ENCODE measurements at regions not wholly inside any gene's neighbourhood (a gene's known extent, or its start where the extent isn't known, plus 50 kb on each side); places are given as distances from the start of the nearest gene placed in this dataset.

GRCh38 chr1:62991152-62991551 is 207.2 kb downstream of the ATG4C start:
- H3K27ac ChIP-seq (replicated peaks) = no peak overlapping the region
- DNase-seq (ENCODE audit: low read depth in 1 of 2, low spot score in 1 of 2) = no peak
- no peaks in the 10 kb centered on the region for H3K27me3 ChIP-seq (ENCODE audit: insufficient read depth, poor library complexity, severe bottlenecking)
- TF ChIP-seq REST (IDR thresholded peaks at IDR 0.05; ENCODE audit: insufficient replicate concordance, low read depth) (no peak), GABPA (IDR thresholded peaks at IDR 0.05; ENCODE audit: low read depth) (no peak), CTCF (IDR thresholded peaks at IDR 0.05; ENCODE audit: insufficient read depth, low read length) (no peak), POLR2AphosphoS5 (IDR thresholded peaks at IDR 0.05; ENCODE audit: low read depth) (no peak), SPI1 (IDR thresholded peaks at IDR 0.05; ENCODE audit: borderline replicate concordance, low read depth) (no peak)
- no peak overlapping the region for H3K4me3 ChIP-seq (replicated peaks; ENCODE audit: insufficient read depth, low read length)

GRCh38 chr1:62993844-62994243 is 209.9 kb downstream of the ATG4C start:
- Histone ChIP-seq H3K4me3 (replicated peaks; ENCODE audit: insufficient read depth, low read length) (no peak overlapping the region), H3K27ac (replicated peaks) (no peak overlapping the region), H3K27me3 (ENCODE audit: insufficient read depth, poor library complexity, severe bottlenecking) (no peaks in the 10 kb centered on the region)
- no peak for DNase-seq (ENCODE audit: low read depth in 1 of 2, low spot score in 1 of 2)
- TF ChIP-seq REST (IDR thresholded peaks at IDR 0.05; ENCODE audit: insufficient replicate concordance, low read depth) (no peak), POLR2AphosphoS5 (IDR thresholded peaks at IDR 0.05; ENCODE audit: low read depth) (no peak), CTCF (IDR thresholded peaks at IDR 0.05; ENCODE audit: insufficient read depth, low read length) (no peak)

- Histone ChIP-seq H3K27me3 (ENCODE audit: insufficient read depth, poor library complexity, severe bottlenecking) (no peaks in the 10 kb centered on the region), H3K27ac (replicated peaks) (no peak overlapping the region), H3K4me3 (replicated peaks; ENCODE audit: insufficient read depth, low read length) (no peak overlapping the region)
- TF ChIP-seq SPI1 (IDR thresholded peaks at IDR 0.05; ENCODE audit: borderline replicate concordance, low read depth) = no peak
- no peak for DNase-seq (ENCODE audit: low read depth in 1 of 2, low spot score in 1 of 2)
Observed at GRCh38 chr1:62995173-62995572, 211.2 kb downstream of the ATG4C start.

GRCh38 chr1:62997884-62998283 is 214.0 kb downstream of the ATG4C start:
- no peak for TF ChIP-seq POLR2AphosphoS5 (IDR thresholded peaks at IDR 0.05; ENCODE audit: low read depth)
- TF ChIP-seq GABPA (IDR thresholded peaks at IDR 0.05; ENCODE audit: low read depth) = no peak
- no peak for TF ChIP-seq REST (IDR thresholded peaks at IDR 0.05; ENCODE audit: insufficient replicate concordance, low read depth)
- TF ChIP-seq CTCF (IDR thresholded peaks at IDR 0.05; ENCODE audit: insufficient read depth, low read length) = no peak
- no peak for TF ChIP-seq SPI1 (IDR thresholded peaks at IDR 0.05; ENCODE audit: borderline replicate concordance, low read depth)
- no peak overlapping the region for H3K27ac ChIP-seq (replicated peaks)
- no peak for DNase-seq (ENCODE audit: low read depth in 1 of 2, low spot score in 1 of 2)
- H3K27me3 ChIP-seq (ENCODE audit: insufficient read depth, poor library complexity, severe bottlenecking) = no peaks in the 10 kb centered on the region
- H3K4me3 ChIP-seq (replicated peaks; ENCODE audit: insufficient read depth, low read length) = no peak overlapping the region
